Activated B cell treated with CpG ODN at 0.5 μM for 24 hours (primary cell): ENCODE measurements at regions not wholly inside any gene's neighbourhood (a gene's known extent, or its start where the extent isn't known, plus 50 kb on each side); places are given as distances from the start of the nearest gene placed in this dataset.
"Not testable (repeated sequence)": the region's sequence is repeated elsewhere in the genome, so short reads cannot be mapped to it uniquely, and the experiment has no call there.

Experiments used
- ATAC-seq: fragments of 200-7000 bp; cut with Tn5 transposase; one replicate; pipeline ENCODE4 v1.10.0; 2021; ENCODE audit warnings: low read depth, mild to moderate bottlenecking, moderate library complexity
- CTCF ChIA-PET: fragments of 350-600 bp; sonication (Branson Sonifier 250); formaldehyde crosslinking; loops from one replicate; lab custom pipeline; 2021; ENCODE audit warnings: antibody characterized with exemption; lab: Charles Lee
- POLR2A ChIA-PET: fragments of 350-600 bp; sonication (Branson Sonifier 250); formaldehyde crosslinking; loops from one replicate; lab custom pipeline; 2021; ENCODE audit warnings: antibody characterized with exemption; lab: Charles Lee
- DNase-seq: peaks from one replicate; pipeline ENCODE4 v3.0.0; 2022
- H3K27ac Mint-ChIP-seq: one replicate; pipeline ENCODE4 v1.8.0; 2020; ENCODE audit warnings: mixed read lengths
- H3K27me3 Mint-ChIP-seq: one replicate; pipeline ENCODE4 v1.8.0; 2021; ENCODE audit warnings: mixed read lengths
- H3K36me3 Mint-ChIP-seq: one replicate; pipeline ENCODE4 v1.8.0; 2021; ENCODE audit warnings: low read depth, mixed read lengths
- H3K4me1 Mint-ChIP-seq: one replicate; pipeline ENCODE4 v1.8.0; 2021; ENCODE audit warnings: mixed read lengths
- H3K4me3 Mint-ChIP-seq: one replicate; pipeline ENCODE4 v1.8.0; 2020; ENCODE audit warnings: mild to moderate bottlenecking, mixed read lengths
- H3K9me3 Mint-ChIP-seq: one replicate; pipeline ENCODE4 v1.8.0; 2020; ENCODE audit warnings: mixed read lengths
- intact Hi-C: fragments of 100-400 bp; cut with micrococcal nuclease; formaldehyde crosslinking; loops from one replicate; pipeline ENCODE4 v1.15.1; 2024
- TF ChIP-seq, protein P1 (sequence below): fragments of 200-600 bp; IDR thresholded peaks from one replicate; pipeline ENCODE4 v1.8.0; 2022; ENCODE audit warnings: antibody characterized with exemption, mild to moderate bottlenecking

DNA sequence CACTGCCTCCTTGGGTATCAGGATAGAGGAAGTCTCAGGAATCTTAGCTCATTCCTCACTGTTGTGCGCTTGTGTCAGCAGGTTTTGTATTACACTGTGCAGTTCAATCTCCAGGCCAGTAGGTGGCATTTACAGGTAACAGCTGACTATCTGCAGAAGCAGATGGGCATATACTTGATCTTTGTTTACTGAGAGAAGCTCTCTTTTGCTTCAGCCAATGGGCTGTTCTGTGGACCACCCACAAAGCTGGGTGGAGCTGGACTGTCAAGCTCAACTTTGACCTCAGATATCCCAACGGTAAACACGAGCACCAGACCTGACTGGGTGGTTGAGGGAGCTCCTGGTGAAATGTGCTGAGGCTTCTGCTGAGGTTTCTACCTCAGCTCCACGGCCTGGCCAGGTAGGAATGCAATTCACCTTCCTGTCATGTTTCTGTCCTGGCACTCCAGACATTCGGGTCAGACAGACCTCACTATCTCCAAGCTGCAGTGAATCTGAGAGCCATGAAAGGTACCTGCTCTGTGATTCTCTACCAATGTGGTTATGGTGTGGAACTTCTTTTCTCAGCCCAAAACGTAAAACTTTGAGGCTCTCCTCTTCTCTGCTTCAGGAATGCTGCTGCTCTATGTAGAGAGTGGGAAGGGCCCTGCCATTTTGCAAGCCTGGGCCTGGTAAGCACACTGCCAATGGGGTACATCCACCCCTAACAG, 167.9 kb upstream of the ACTBL2 start:
- H3K9me3 Mint-ChIP-seq, result peaks cover 5% of the 10 kb centered on the region
- no peak overlapping the region for H3K4me3 Mint-ChIP-seq
- no peaks in the 10 kb centered on the region for H3K4me1 Mint-ChIP-seq
- ChIA-PET CTCF (interaction anchor here (1.1 to 1.7 kb wide), 6 partner anchors 8 to 813 kb away, joined by 3 to 23 read pairs (median 6); no protein-coding TSS in a partner anchor), POLR2A (no interaction called here)
- intact Hi-C loops, result loop anchor here (1.0 to 10.0 kb wide), 2 partner anchors 356 to 810 kb away; partner anchors contain the start of gene PLK2
- no peak overlapping the region for H3K27ac Mint-ChIP-seq
- no peak for DNase-seq
- H3K27me3 Mint-ChIP-seq, result peaks cover 4% of the 10 kb centered on the region
- ATAC-seq, result peak; percentile 50
- TF ChIP-seq, protein P1, sequence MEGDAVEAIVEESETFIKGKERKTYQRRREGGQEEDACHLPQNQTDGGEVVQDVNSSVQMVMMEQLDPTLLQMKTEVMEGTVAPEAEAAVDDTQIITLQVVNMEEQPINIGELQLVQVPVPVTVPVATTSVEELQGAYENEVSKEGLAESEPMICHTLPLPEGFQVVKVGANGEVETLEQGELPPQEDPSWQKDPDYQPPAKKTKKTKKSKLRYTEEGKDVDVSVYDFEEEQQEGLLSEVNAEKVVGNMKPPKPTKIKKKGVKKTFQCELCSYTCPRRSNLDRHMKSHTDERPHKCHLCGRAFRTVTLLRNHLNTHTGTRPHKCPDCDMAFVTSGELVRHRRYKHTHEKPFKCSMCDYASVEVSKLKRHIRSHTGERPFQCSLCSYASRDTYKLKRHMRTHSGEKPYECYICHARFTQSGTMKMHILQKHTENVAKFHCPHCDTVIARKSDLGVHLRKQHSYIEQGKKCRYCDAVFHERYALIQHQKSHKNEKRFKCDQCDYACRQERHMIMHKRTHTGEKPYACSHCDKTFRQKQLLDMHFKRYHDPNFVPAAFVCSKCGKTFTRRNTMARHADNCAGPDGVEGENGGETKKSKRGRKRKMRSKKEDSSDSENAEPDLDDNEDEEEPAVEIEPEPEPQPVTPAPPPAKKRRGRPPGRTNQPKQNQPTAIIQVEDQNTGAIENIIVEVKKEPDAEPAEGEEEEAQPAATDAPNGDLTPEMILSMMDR, result peak; percentile 16
- no peaks in the 10 kb centered on the region for H3K36me3 Mint-ChIP-seq

DNA sequence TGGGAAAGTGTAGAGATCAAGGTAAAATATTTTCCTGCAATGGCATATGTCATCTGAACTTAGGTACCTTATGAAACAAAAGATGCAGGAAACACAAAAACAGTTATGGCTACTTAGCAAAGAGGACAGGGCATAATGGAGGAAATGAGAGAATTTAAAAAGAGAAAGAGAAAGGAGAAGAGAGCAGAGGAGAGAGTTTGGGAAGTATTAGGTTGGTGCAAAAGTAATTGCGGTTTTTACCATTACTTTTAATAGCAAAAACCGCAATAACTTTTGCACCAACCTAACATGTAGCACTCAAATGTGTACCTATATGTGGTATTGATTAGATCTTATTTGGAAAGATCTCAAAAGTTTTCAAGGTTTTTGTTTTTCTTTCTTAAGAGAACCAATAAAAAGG, 160.1 kb upstream of the ACTBL2 start:
- CTCF ChIA-PET, result no interaction called here
- no peaks in the 10 kb centered on the region for H3K4me1 Mint-ChIP-seq
- POLR2A ChIA-PET, result no interaction called here
- H3K36me3 Mint-ChIP-seq, result no peaks in the 10 kb centered on the region
- TF ChIP-seq, protein P1, result no peak
- intact Hi-C loops, result no loop called here
- H3K4me3 Mint-ChIP-seq, result no peak overlapping the region
- no peaks in the 10 kb centered on the region for H3K9me3 Mint-ChIP-seq
- ATAC-seq, result no peak
- no peak overlapping the region for H3K27ac Mint-ChIP-seq
- no peaks in the 10 kb centered on the region for H3K27me3 Mint-ChIP-seq
- DNase-seq, result no peak

DNA sequence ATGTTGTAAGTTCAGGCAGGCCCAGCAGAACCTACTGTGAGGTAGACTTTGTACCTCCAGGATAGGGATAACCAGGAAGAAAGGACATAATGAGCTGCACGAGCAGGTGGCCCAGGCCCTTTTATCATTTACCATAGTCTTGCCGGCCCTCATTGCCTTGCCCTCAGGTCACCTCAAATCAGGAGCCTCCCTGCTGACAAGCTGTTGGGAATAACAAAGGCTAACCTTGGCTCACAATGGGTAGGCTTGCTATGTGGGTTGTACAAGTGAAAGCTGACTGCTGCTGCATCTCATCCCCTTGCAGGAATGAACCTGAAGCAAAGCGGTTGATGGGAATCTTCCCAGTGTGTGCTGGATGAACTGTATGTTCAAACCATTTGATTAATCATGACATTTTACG, 159.5 kb upstream of the ACTBL2 start:
- Mint-ChIP-seq H3K9me3 (no peaks in the 10 kb centered on the region), H3K4me3 (no peak overlapping the region), H3K36me3 (no peaks in the 10 kb centered on the region), H3K27ac (no peak overlapping the region), H3K27me3 (peaks cover 2% of the 10 kb centered on the region), H3K4me1 (no peaks in the 10 kb centered on the region)
- intact Hi-C loops, result no loop called here
- TF ChIP-seq, protein P1, result no peak
- DNase-seq (no peak), ATAC-seq (no peak)
- ChIA-PET CTCF (no interaction called here), POLR2A (no interaction called here)

DNA sequence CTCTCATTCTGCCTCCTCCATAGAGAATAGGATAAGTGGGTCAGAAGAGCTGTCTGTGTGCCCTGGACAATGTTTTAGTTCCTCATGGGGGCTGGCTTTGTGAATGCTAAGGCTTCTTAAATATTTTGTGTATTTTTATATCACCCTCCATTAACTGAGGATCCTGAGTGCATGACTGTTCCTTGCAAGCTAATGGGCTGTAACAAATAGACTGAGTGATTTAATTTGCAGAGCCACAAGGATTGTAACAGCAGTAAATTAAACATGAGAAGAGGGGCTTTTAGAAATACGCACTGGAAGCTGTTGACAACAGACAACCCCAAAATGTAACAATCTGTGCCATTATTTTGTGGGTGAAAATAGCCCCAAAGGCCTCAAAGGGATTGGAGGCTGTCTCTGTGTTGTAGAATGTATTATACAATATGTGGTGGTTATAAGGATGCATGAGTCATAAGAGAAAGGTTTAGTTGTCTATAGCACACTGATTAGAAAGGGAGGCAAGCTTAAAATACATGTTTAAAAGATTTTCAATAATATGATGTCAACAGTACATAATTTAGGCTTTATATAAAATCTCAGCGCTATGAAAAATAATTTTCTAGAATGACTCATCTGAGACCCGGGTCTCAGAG, 152.7 kb upstream of the ACTBL2 start:
- Mint-ChIP-seq H3K27ac (no peak overlapping the region), H3K4me1 (no peaks in the 10 kb centered on the region), H3K27me3 (peaks cover 2% of the 10 kb centered on the region), H3K4me3 (no peak overlapping the region), H3K36me3 (no peaks in the 10 kb centered on the region), H3K9me3 (no peaks in the 10 kb centered on the region)
- no peak for ATAC-seq
- TF ChIP-seq, protein P1, result no peak
- ChIA-PET CTCF (no interaction called here), POLR2A (no interaction called here)
- intact Hi-C loops, result no loop called here
- DNase-seq, result no peak

DNA sequence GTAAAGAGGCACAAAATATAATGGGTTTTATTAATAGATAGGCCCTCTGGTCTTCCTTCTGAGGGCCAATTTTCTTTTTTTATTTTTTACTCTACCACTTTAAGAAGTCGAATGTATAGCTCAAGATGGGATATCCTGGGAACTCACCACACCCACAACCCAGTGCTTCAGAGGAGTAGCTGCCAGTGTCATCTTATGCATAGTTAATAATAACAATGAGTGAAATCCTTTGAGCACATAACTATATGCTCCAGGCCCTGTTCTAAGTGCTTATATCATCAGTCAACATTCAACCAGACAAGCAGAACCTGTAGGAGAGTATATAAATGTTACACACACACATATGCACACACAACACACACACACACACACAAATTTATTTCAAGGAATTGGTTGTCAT, 150.3 kb upstream of the ACTBL2 start:
- H3K9me3 Mint-ChIP-seq, result no peaks in the 10 kb centered on the region
- CTCF ChIA-PET, result interaction anchor here (0.8 kb wide), 1 partner anchor 16 kb away, joined by 3 read pairs; no protein-coding TSS in a partner anchor
- no peak overlapping the region for H3K27ac Mint-ChIP-seq
- TF ChIP-seq, protein P1, result no peak
- no peaks in the 10 kb centered on the region for H3K36me3 Mint-ChIP-seq
- intact Hi-C loops, result no loop called here
- H3K27me3 Mint-ChIP-seq, result peaks cover 2% of the 10 kb centered on the region
- ATAC-seq (no peak), DNase-seq (no peak)
- no peaks in the 10 kb centered on the region for H3K4me1 Mint-ChIP-seq
- POLR2A ChIA-PET, result no interaction called here
- H3K4me3 Mint-ChIP-seq, result no peak overlapping the region

DNA sequence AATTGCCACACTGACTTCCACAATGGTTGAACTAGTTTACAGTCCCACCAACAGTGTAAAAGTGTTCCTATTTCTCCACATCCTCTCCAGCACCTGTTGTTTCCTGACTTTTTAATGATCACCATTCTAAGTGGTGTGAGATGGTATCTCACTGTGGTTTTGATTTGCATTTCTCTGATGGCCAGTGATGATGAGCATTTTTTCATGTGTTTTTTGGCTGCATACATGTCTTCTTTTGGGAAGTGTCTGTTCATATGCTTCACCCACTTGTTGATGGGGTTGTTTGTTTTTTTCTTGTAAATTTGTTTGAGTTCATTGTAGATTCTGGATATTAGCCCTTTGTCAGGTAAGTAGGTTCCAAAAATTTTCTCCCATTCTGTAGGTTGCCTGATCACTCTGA, 148.5 kb upstream of the ACTBL2 start:
- H3K27ac Mint-ChIP-seq, H3K4me1 Mint-ChIP-seq, ATAC-seq, DNase-seq, POLR2A ChIA-PET, H3K4me3 Mint-ChIP-seq, H3K9me3 Mint-ChIP-seq, H3K27me3 Mint-ChIP-seq, H3K36me3 Mint-ChIP-seq, intact Hi-C loops, CTCF ChIA-PET: not testable (repeated sequence)
